SK-N-SH treated with all-trans-retinoic acid at 6 μM for 48 hours (cell line): ENCODE measurements at regions not wholly inside any gene's neighbourhood (a gene's known extent, or its start where the extent isn't known, plus 50 kb on each side); places are given as distances from the start of the nearest gene placed in this dataset.

ENCODE experiments used
- ARNTL ChIP-seq: fragments of 450-650 bp; formaldehyde crosslinking; IDR thresholded peaks from 2 replicates; pipeline ENCODE4 v1.5.0; 2020; ENCODE audit warnings: low read depth, mild to moderate bottlenecking, moderate library complexity, borderline replicate concordance
- CREB5 ChIP-seq: fragments of 250-450 bp; sonication (Bioruptor Pico); IDR thresholded peaks from 2 replicates; pipeline ENCODE4 v1.5.1; 2020; ENCODE audit warnings: low read depth, mild to moderate bottlenecking, moderate library complexity
- CSDC2 ChIP-seq: fragments of 250-450 bp; sonication (Bioruptor Pico); IDR thresholded peaks from 2 replicates; pipeline ENCODE4 v1.5.0; 2020; ENCODE audit warnings: mild to moderate bottlenecking, moderate library complexity
- CSRNP3 ChIP-seq: fragments of 250-450 bp; sonication (Bioruptor Pico); IDR thresholded peaks from 2 replicates; pipeline ENCODE4 v1.5.1; 2021; ENCODE audit warnings: mild to moderate bottlenecking, moderate library complexity
- ESRRG ChIP-seq: fragments of 250-450 bp; sonication (Bioruptor Pico); IDR thresholded peaks from 2 replicates; pipeline ENCODE4 v1.6.1; 2021; ENCODE audit warnings: mild to moderate bottlenecking
- PATZ1 ChIP-seq: fragments of 250-450 bp; sonication (Bioruptor Pico); IDR thresholded peaks from 2 replicates; pipeline ENCODE4 v1.8.0; 2020; ENCODE audit warnings: mild to moderate bottlenecking, moderate library complexity, borderline replicate concordance
- POU6F1 ChIP-seq: fragments of 250-450 bp; sonication (Bioruptor Pico); IDR thresholded peaks from 2 replicates; pipeline ENCODE4 v1.8.0; 2021; ENCODE audit warnings: low read depth, mild to moderate bottlenecking, moderate library complexity, borderline replicate concordance
- PPARA ChIP-seq: fragments of 250-450 bp; sonication (Bioruptor Pico); IDR thresholded peaks from 2 replicates; pipeline ENCODE4 v1.5.0; 2020; ENCODE audit warnings: mild to moderate bottlenecking, borderline replicate concordance
- RARB ChIP-seq: fragments of 250-450 bp; sonication (Bioruptor Pico); IDR thresholded peaks from 2 replicates; pipeline ENCODE4 v1.8.0; 2021; ENCODE audit warnings: mild to moderate bottlenecking, moderate library complexity
- TCF4 ChIP-seq: fragments of 250-450 bp; sonication (Bioruptor Pico); IDR thresholded peaks from 2 replicates; pipeline ENCODE4 v1.8.0; 2021; ENCODE audit warnings: mild to moderate bottlenecking, moderate library complexity, borderline replicate concordance
- TSHZ2 ChIP-seq: fragments of 250-450 bp; sonication (Bioruptor Pico); IDR thresholded peaks from 2 replicates; pipeline ENCODE4 v1.5.0; 2020; ENCODE audit warnings: mild to moderate bottlenecking, moderate library complexity
- ZC3H10 ChIP-seq: fragments of 250-450 bp; sonication (Bioruptor Pico); IDR thresholded peaks from 2 replicates; pipeline ENCODE4 v1.5.1; 2021; ENCODE audit warnings: mild to moderate bottlenecking, moderate library complexity
- ZNF565 ChIP-seq: fragments of 450-650 bp; formaldehyde crosslinking; conservative IDR thresholded peaks from 2 replicates; pipeline ENCODE4 v1.5.0; 2020; ENCODE audit warnings: low read depth, mild to moderate bottlenecking, moderate library complexity
- ZNF70 ChIP-seq: fragments of 450-650 bp; formaldehyde crosslinking; IDR thresholded peaks from 2 replicates; pipeline ENCODE4 v1.5.0; 2020; ENCODE audit warnings: mild to moderate bottlenecking, moderate library complexity

- TF ChIP-seq CSRNP3 (CRISPR knock-in tag), result no peak
- no peak for TF ChIP-seq ARNTL (CRISPR knock-in tag)
- no peak for TF ChIP-seq ZC3H10 (CRISPR knock-in tag)
- no peak for TF ChIP-seq ZNF70
- TF ChIP-seq POU6F1 (CRISPR knock-in tag), result no peak
- TF ChIP-seq TSHZ2 (CRISPR knock-in tag), result no peak
- no peak for TF ChIP-seq ZNF565
- no peak for TF ChIP-seq CSDC2 (CRISPR knock-in tag)
- TF ChIP-seq CREB5, result no peak
- TF ChIP-seq PATZ1, result no peak
- no peak for TF ChIP-seq RARB
- no peak for TF ChIP-seq TCF4 (CRISPR knock-in tag)
- no peak for TF ChIP-seq PPARA
- no peak for TF ChIP-seq ESRRG (CRISPR knock-in tag)
Measured at GRCh38 chr2:129754831-129755230, 224.6 kb upstream of the RAB6C start.
